ENCODE measurements at regions not wholly inside any gene's neighbourhood (a gene's known extent, or its start where the extent isn't known, plus 50 kb on each side); places are given as distances from the start of the nearest gene placed in this dataset.
"Not testable (repeated sequence)": the region's sequence is repeated elsewhere in the genome, so short reads cannot be mapped to it uniquely, and the experiment has no call there.

GRCh38 chr21:5123655-5124054, 5397.7 kb upstream of the TPTE start:
- peak in 1 of 3 experiments; percentile 28 for DNase-seq (ENCODE audit: low read depth in 2 of 3, low spot score in 2 of 3)

- DNase-seq (ENCODE audit: low read depth in 2 of 3, low spot score in 2 of 3) = peak; percentile 88 to 96 (median 96)
Observed at GRCh38 chr21:5128261-5128660, 5393.1 kb upstream of the TPTE start.

GRCh38 chr21:5133824-5134223, 5387.6 kb upstream of the TPTE start:
- not testable (repeated sequence) for DNase-seq (ENCODE audit: low read depth in 2 of 3, low spot score in 2 of 3)

GRCh38 chr21:5136406-5136805, 5385.0 kb upstream of the TPTE start:
- not testable (repeated sequence) for DNase-seq (ENCODE audit: low read depth in 2 of 3, low spot score in 2 of 3)

- not testable (repeated sequence) for DNase-seq (ENCODE audit: low read depth in 2 of 3, low spot score in 2 of 3)
Observed at GRCh38 chr21:5137006-5137405, 5384.4 kb upstream of the TPTE start.

GRCh38 chr21:5138687-5139086, 5382.7 kb upstream of the TPTE start:
- DNase-seq (ENCODE audit: low read depth in 2 of 3, low spot score in 2 of 3) = not testable (repeated sequence)

- DNase-seq (ENCODE audit: low read depth in 2 of 3, low spot score in 2 of 3) = not testable (repeated sequence)
Observed at GRCh38 chr21:5139528-5139927, 5381.9 kb upstream of the TPTE start.

- DNase-seq (ENCODE audit: low read depth in 2 of 3, low spot score in 2 of 3) = not testable (repeated sequence)
Observed at GRCh38 chr21:5143011-5143410, 5378.4 kb upstream of the TPTE start.

GRCh38 chr21:5144731-5145130, 5376.7 kb upstream of the TPTE start:
- not testable (repeated sequence) for DNase-seq (ENCODE audit: low read depth in 2 of 3, low spot score in 2 of 3)

GRCh38 chr21:5147685-5148084, 5373.7 kb upstream of the TPTE start:
- not testable (repeated sequence) for DNase-seq (ENCODE audit: low read depth in 2 of 3, low spot score in 2 of 3)

GRCh38 chr21:5149222-5149621, 5372.2 kb upstream of the TPTE start:
- DNase-seq (ENCODE audit: low read depth in 2 of 3, low spot score in 2 of 3) = not testable (repeated sequence)

GRCh38 chr21:5153842-5154640, 5367.3 kb upstream of the TPTE start:
- DNase-seq (ENCODE audit: low read depth in 2 of 3, low spot score in 2 of 3) = not testable (repeated sequence)

GRCh38 chr21:5154641-5154982, 5366.8 kb upstream of the TPTE start:
- DNase-seq (ENCODE audit: low read depth in 2 of 3, low spot score in 2 of 3) = peak; percentile 40 to 56 (median 51)

GRCh38 chr21:5162693-5163574, 5358.4 kb upstream of the TPTE start:
- not testable (repeated sequence) for DNase-seq (ENCODE audit: low read depth in 2 of 3, low spot score in 2 of 3)

- not testable (repeated sequence) for DNase-seq (ENCODE audit: low read depth in 2 of 3, low spot score in 2 of 3)
Observed at GRCh38 chr21:5165829-5166228, 5355.6 kb upstream of the TPTE start.
